C4-2B (cell line): ENCODE measurements at regions not wholly inside any gene's neighbourhood (a gene's known extent, or its start where the extent isn't known, plus 50 kb on each side); places are given as distances from the start of the nearest gene placed in this dataset.

Source experiments
- H3K27ac ChIP-seq: fragments of 450-650 bp; 2 replicates; pipeline ENCODE4 v1.5.1; 2017
- ZFX ChIP-seq: fragments of 450-650 bp; IDR thresholded peaks from 2 replicates; pipeline ENCODE4 v1.6.1; 2017
- TF ChIP-seq, protein P1 (sequence below): fragments of 450-650 bp; conservative IDR thresholded peaks from 2 replicates; pipeline ENCODE4 v1.5.1; 2017; ENCODE audit warnings: mild to moderate bottlenecking

DNA sequence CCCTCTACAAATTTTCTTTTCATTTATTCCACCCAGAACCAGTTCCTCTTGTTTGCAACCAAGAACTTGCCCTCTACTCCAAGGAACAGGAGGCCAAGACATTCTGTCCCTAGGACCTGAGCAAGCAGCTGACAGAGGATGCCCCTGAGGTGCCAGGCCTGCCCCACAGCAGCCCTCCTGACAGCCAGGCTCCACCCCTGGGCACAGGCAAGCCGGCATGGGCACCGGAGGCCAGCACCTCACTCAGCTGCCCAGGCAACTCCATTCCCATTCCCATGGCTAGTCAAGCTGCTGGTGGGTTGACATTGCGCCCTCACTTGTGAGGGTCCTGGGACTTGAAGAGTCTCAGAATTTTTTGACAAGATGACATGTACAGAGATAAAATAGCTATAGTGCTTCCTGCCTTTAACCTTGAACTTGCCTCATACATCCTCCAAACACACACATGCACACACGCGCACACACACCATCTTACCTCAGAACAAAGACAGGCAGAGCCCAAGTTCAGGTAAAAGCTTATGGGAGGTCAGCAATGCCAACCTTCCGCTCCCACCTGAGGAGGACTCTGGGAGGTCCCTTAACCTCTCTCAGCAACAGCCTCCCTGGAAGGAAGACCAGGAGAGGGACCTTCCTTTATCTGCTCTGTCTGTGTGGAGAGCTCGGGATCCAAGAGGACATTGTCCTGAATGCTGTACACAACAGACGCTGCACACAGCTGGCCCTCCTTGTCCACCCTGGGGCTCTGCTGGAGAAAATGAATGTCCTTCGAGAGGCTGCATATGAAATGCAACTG, 620.9 kb upstream of the CADM1 start:
- TF ChIP-seq, protein P1, sequence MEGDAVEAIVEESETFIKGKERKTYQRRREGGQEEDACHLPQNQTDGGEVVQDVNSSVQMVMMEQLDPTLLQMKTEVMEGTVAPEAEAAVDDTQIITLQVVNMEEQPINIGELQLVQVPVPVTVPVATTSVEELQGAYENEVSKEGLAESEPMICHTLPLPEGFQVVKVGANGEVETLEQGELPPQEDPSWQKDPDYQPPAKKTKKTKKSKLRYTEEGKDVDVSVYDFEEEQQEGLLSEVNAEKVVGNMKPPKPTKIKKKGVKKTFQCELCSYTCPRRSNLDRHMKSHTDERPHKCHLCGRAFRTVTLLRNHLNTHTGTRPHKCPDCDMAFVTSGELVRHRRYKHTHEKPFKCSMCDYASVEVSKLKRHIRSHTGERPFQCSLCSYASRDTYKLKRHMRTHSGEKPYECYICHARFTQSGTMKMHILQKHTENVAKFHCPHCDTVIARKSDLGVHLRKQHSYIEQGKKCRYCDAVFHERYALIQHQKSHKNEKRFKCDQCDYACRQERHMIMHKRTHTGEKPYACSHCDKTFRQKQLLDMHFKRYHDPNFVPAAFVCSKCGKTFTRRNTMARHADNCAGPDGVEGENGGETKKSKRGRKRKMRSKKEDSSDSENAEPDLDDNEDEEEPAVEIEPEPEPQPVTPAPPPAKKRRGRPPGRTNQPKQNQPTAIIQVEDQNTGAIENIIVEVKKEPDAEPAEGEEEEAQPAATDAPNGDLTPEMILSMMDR = no peak
- TF ChIP-seq ZFX = no peak
- H3K27ac ChIP-seq = no peak overlapping the region

DNA sequence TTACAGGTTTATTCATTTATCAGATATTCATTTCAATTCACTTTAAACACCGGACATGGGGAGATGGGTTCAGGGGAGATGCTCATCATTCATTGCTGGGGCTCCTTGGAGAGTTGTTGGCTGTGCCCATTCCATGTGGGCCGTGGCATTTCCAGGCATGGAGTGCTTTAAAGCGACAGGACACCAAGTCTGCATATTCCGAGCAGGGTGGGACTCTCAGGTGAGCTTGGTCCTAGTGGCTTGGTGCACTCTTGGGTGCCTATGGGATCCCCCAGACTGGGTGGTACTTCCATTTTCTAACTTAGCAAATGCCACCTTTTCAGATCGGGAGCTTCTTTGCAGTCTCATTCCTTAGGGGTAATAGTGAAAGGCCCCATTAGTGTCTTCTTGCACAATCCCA, 619.5 kb upstream of the CADM1 start:
- no peak for TF ChIP-seq ZFX
- no peak overlapping the region for H3K27ac ChIP-seq

DNA sequence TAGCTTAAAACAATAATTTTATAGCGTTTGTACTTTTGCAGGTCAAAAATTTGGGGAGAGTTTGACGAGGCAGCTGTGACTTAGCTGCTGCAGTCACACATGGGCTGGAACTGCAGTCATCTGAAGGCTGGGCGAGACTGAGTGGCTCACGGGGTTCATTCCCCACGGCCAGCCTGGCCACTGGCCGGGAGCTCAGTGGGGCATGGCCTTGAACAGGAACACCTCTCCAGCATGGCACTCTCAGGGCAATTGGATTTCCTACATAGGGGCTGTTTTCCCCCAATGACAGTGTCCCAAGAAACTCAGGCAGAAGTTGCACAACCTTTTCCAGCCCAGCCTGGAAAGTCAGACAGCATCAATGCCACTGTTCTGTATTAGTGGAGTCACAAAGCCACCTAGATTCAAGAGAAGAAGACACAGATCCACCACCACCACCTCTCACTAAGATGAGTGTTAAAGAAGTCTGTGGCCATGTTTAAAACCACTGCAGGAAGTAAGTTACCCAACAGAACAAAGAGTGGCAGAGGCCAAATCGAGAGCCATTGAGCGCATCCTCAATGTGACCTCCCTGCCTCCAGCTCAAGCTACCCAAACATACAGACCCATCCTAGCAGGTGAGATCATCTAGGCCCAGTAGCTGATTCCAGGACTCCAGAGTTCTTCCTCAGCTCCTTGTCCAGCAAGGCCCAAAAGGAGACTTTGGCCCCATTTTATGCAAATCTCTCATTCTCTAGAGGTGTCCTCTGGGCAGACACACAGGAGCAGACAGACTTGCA, 618.7 kb upstream of the CADM1 start:
- TF ChIP-seq, protein P1 = no peak
- TF ChIP-seq ZFX = no peak

DNA sequence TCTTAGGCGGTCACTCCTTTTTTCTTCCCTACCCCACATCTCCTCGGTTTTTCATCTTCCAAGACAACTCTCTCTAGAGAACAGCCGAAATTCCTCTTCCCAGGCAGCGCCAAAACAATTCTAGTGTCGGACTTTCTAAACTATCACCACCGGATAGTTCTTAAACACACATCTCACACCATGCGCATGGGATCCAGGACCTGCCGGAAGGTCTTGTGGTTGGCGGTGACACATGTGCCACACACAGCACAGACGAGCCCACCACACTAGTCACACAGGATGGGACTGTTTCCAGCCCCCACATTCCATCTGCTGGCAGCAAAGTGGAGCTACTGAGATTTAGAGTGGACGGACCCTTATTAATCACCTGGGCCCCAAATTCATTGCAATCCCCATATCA, 614.9 kb upstream of the CADM1 start:
- TF ChIP-seq, protein P1 = no peak
- TF ChIP-seq ZFX = no peak
- no peak overlapping the region for H3K27ac ChIP-seq

More for the DNA sequence above, 618.7 kb upstream of the CADM1 start:
- H3K27ac ChIP-seq = no peak overlapping the region

DNA sequence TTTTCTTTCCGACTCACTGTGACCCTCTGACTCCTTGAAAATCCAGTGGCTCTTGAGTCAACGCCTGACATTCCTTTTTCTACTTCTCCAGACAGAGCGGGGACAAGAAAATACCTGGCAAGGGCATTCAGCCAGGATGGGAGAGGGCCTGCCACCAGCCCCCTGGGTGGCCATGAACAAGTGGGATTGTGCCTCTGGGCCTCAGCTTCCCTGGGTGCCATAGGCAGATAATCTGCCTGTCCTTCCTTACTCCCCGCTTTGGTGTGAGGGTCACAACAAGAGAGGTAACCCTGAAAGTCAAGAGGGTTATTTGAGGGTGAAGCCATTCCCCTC, 613.9 kb upstream of the CADM1 start:
- no peak overlapping the region for H3K27ac ChIP-seq
- TF ChIP-seq, protein P1 = no peak

DNA sequence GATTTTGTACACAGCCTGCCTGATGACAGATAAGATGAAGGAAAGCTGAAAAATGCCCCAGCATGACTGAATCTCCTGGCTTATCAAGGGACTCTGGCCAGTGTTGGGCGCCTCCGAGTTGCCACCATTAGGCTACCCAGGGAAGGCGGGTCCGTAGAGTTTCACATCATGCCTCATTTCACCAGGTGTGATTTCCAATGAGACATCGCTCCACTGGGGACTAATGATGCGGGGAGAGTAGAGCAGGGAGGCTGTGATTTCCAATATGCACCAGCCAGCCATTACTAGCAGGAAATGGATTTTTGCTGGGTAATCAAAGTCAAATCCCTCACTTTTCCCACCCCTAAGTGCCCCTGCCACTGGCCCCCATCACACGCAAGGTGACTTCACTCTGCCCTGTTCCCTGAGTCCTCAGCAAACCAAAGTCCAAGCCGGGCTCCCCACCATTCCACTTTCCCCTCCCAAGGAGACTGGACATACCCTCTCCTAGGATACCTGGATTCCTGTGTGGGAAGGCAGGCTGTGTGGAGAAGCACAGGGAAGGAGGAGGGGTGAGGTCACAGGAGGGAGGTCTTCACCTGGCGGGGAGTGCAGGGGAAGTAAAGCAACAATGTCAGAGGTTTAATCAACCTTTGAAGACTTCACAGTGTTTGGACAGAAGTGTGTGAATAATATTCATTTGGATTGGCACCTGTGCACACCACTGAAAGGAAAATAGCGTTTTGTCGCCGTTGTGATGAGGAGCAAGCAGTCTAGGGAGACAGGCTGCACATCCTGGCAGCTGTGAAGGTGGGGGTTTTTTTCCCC, 613.3 kb upstream of the CADM1 start:
- TF ChIP-seq, protein P1 = no peak
- no peak for TF ChIP-seq ZFX
- H3K27ac ChIP-seq = no peak overlapping the region

DNA sequence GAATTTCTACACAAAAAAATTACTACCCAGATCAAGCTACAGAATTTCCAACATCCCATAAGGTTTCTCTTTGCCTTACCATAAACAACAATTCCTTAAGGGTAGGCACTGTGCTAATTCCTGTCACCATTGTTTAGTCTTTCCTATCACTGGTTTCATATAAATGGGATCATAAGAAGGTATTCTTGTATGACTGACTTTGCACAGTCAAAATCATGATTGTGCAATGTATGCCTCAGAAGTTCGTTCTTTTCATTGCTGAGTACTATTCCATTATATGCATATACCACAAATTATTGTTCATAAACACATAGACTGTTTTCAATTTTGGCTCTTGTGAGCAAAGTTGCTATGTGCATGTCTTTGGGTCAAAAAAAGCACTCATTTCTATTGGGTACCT, 611.6 kb upstream of the CADM1 start:
- no peak for TF ChIP-seq ZFX
- TF ChIP-seq, protein P1 = no peak
- H3K27ac ChIP-seq = no peak overlapping the region
